Fibroblast of villous mesenchyme (primary cell): ENCODE measurements at regions not wholly inside any gene's neighbourhood (a gene's known extent, or its start where the extent isn't known, plus 50 kb on each side); places are given as distances from the start of the nearest gene placed in this dataset.

ENCODE experiments used
- DNase-seq: peaks from one replicate; pipeline ENCODE4 v3.0.0-alpha.2; 2010; ENCODE audit warnings: low read depth
- H3K4me3 ChIP-seq: 2 replicates; pipeline ENCODE4 v1.5.1; 2011; ENCODE audit warnings: low read depth, mild to moderate bottlenecking, low read length
- CTCF ChIP-seq: IDR thresholded peaks from 2 replicates; pipeline ENCODE4 v1.5.1; 2012; ENCODE audit warnings: low read depth, mild to moderate bottlenecking, low read length; ENCODE audit not compliant: insufficient read depth

GRCh38 chr6:9647071-9647445 lies 767.8 kb downstream of the TFAP2A start:
- peak; percentile 12 for DNase-seq
- no peak for TF ChIP-seq CTCF
- no peak overlapping the region for H3K4me3 ChIP-seq

- H3K4me3 ChIP-seq = no peak overlapping the region
- peak; percentile 46 for DNase-seq
- no peak for TF ChIP-seq CTCF
Observed at GRCh38 chr6:9646342-9647070, 768.4 kb downstream of the TFAP2A start.

DNA sequence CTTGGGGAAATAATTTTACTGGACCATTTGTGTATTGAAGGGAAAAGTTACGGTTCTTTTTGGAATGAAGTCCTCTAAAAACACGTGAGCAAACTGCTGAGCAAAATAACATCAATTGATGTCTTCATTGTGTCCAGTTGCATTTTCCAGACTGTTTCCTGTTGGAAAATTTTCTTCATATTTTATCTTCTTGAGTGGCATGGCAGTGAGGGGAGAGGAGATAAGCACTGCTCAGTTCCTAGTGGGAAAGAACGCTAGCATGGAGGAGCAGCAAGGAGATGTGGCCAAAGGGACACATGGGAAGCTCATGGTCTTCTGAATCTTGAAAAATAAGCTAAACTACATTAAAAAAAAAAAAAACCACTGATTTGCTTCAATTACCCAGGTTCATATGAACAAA lies 776.0 kb downstream of the TFAP2A start:
- no peak overlapping the region for H3K4me3 ChIP-seq
- no peak for TF ChIP-seq CTCF
- no peak for DNase-seq

- DNase-seq = no peak
- no peak for TF ChIP-seq CTCF
Observed at GRCh38 chr6:9634776-9635175, 780.1 kb downstream of the TFAP2A start.

GRCh38 chr6:9632026-9632425 lies 782.8 kb downstream of the TFAP2A start:
- no peak for DNase-seq
- H3K4me3 ChIP-seq = no peak overlapping the region
- TF ChIP-seq CTCF = no peak

More at GRCh38 chr6:9634776-9635175, 780.1 kb downstream of the TFAP2A start:
- H3K4me3 ChIP-seq = no peak overlapping the region

GRCh38 chr6:9628819-9629218 lies 786.1 kb downstream of the TFAP2A start:
- DNase-seq = peak; percentile 11
- no peak for TF ChIP-seq CTCF
- H3K4me3 ChIP-seq = no peak overlapping the region

DNA sequence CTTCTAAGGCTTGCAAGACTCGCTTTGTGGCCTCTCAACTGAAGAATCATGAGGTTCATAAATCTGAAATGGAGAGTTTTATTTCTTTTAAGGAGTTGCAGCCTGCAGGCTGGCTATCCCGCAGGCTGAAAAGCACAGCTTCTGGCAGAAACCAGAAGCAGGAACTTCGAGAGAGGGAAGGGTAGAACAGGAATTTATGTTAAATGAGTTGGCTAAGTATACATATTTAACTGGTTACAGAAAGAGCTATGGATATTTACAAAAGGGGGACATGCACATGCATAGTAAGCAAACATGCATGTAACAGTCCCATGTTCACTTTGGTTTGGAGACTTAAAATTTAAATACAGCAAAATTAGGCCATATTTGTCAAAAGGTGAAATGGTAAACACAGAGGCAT lies 787.0 kb downstream of the TFAP2A start:
- H3K4me3 ChIP-seq = no peak overlapping the region
- no peak for TF ChIP-seq CTCF

More for the DNA sequence above, 787.0 kb downstream of the TFAP2A start:
- DNase-seq = no peak
